HG02642 (cell line): ENCODE measurements at regions not wholly inside any gene's neighbourhood (a gene's known extent, or its start where the extent isn't known, plus 50 kb on each side); places are given as distances from the start of the nearest gene placed in this dataset.
A peak's percentile ranks its signal among the peaks of the same experiment; 100 is the strongest.

ENCODE experiments used
- ATAC-seq: cut with Tn5 transposase; IDR thresholded peaks from one replicate; pipeline ENCODE4 v1.9.1; 2021; ENCODE audit warnings: mild to moderate bottlenecking; ENCODE audit not compliant: unreplicated experiment, poor library complexity

DNA sequence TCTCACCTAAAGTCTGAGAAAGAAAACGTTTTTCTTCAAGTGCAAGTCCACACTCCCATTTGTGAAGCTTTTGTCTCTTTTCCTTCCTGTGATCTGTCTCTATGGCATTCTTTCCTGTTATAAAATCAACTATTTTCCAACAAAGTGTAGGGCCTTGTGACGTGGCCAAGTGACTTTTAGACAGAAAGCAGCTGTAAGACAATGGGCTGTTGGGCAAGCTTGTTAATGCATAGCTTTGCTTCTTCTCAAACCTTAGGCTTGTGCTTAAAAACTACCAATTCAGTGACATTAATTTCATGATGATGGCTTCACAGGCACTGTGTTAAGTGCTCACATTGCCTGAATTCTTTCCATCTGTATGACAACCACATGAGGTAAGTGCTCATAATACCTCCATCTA, 83.5 kb downstream of the VCY1B start:
- no peak for ATAC-seq

- no peak for ATAC-seq
Measured at GRCh38 chrY:14145614-14146013, 89.6 kb downstream of the VCY1B start.

- no peak for ATAC-seq
Measured at GRCh38 chrY:14182776-14183175, 126.7 kb downstream of the VCY1B start.

- no peak for ATAC-seq
Measured at GRCh38 chrY:14222014-14222413, 166.0 kb downstream of the VCY1B start.

DNA sequence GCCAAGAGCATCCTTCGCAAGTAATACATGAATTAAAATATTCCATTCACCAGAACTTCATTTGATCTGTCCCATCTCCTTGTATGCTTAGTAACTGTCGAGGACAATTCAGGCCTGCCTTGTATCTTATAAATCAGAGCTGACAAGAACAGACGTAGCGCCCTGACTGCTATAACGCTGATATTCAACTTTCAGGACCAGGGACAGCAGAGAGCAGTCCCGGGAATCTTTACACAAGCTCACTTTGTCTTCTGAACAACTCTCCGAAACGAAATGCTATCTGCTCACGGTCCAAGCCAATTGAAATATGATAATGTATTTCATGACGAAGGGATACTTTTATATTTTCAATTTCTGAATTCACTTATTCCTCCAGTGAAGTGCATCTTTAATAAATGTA, 175.7 kb downstream of the VCY1B start:
- no peak for ATAC-seq

GRCh38 chrY:14235070-14235469, 179.0 kb downstream of the VCY1B start:
- no peak for ATAC-seq

DNA sequence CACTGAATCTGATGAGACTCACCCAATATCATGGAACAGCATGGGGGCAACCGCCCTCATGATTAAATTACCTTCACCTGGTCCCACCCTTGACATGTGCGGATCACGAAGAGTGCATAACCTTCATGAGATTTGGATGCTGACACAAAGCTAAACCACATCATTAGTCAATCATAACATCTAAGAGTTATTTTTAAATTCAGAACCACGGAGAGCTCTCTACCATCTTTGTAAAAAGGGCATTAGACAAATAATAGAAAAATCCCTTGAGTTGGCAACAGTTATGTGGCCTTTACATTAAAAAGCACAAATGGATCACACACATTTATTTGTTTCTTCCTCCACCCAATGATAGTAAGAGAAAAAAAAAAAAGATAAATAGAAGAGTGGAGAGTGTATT, 182.2 kb downstream of the VCY1B start:
- ATAC-seq = no peak

DNA sequence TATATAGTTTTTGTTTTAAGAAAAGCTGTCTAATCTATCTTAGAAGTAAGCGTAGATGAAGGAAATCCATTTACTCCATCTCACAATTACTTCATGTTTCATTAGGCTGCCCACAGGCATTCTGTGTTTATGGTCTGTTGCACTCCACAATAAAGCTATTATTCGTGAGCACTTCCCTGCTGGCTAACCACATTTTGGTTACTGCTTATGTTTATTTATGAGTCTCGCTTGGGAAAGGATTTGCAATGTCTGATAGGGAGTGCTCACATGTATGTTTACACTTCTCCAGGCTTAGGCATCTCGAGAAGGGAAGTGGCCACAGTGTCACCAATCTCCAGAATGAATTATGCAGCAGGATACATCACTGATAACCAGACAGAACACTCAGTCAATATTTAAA, 190.9 kb downstream of the VCY1B start:
- ATAC-seq = no peak

- peak; percentile 69 for ATAC-seq
Measured at GRCh38 chrY:14248878-14249576, 193.0 kb downstream of the VCY1B start.

DNA sequence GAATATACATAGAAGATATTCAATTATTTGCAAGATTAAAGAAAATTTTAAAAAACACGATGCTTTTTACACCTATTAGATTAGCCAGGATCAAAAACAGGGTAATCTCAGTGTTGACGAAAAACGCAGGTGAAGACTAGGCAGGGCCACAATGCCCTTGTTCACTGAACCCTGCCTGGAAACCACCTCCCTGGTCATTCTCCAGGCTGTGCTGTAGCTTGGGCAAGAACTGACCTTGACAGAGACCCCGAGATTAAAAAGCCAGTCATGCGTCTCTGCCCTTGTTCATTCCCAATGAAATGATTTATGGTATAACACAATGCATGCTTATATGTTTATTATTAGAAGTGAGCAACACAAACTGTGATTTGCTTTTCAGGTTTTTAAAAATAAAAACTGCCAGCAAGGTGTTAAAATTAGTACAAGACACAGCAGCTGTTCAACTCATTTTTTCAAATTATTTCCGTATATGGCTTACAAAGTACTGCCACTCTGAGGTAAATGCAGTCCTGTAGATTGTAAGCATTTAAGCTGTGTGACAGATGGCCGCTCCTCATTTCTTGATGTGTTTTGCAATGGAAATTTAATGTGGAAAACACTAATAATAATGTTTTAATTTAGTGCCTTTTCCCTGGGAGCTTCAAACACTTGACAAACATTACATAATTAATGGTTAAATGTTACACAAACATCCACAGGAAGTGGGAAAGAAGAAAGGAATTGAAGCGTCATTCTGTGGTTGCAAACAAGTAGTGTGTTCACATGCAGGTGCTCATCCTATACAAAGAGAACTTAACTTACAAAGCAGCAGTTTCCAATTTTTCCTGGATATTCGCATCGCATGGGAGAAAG, 200.2 kb downstream of the VCY1B start:
- ATAC-seq = peak; percentile 64

DNA sequence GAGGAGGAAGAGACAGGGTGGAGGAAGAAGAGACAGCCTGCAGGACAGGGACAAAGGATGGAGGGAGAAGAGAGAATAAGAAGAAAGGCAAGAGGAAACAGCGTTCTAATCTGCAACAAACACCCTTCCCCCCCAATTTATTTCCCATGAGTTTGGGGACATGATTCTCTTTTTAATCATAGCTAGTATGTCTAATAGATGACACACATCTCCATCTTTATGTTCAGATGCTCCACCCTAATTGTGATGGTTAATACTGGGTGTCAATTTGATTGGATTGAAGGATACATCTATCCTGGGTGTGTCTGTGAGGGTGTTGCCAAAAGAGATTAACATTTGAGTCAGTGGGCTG, 200.8 kb downstream of the VCY1B start:
- no peak for ATAC-seq

- ATAC-seq = no peak
Measured at GRCh38 chrY:14277029-14277428, 221.0 kb downstream of the VCY1B start.

DNA sequence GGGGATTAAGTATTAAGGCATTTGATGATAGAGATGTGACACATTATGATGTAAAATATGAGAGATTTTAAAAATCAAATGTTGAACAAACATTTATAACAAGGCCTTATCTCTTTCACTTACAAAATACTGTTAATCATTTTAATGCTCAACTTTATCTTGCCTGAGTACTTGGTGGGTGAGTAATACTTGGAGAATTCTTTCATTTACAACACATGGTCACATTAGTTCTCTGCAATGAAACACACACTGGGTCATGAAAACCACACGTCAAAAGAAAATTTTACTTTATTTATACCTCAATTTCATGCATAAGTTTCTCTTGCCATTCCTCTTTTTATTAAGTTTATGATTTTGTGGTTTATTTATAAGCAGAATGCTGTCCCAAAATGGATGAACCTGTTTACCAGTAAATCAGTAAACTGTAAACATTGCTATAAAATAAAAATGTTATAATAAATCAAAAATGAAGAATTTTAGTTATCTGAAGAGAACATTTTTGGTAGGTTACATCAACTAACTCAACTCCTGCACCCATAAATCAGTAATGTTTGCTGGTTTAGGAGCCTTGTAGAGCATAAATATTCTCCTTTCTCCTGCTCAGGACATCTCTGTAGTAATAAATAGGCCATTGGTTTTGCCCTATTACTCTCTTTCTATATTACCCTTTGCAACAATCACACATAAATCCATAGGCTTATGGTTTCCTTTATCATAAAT, 233.5 kb upstream of the NLGN4Y start:
- ATAC-seq = no peak

DNA sequence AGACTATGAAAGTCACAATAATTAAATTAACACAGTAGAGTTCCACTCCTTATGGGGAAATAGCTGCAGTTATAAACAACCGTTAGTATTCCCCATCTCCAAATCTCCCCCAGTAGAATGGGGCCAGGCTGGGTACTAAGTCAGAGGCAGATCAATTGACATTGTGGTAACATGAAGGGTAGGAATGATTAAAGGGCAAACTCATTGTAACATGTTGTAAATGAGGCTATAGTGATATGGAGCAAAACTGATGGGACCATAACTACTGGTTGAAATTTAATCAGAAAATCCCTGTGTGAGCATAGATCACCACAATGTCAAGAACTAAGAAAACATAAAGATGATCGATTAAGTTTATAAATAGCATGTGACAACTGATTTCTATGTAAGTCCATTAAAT, 231.9 kb upstream of the NLGN4Y start:
- no peak for ATAC-seq

- ATAC-seq = no peak
Measured at GRCh38 chrY:14300775-14301174, 223.6 kb upstream of the NLGN4Y start.

GRCh38 chrY:14301552-14301951, 222.8 kb upstream of the NLGN4Y start:
- ATAC-seq = no peak

GRCh38 chrY:14328677-14329345, 195.5 kb upstream of the NLGN4Y start:
- ATAC-seq = peak; percentile 91

GRCh38 chrY:14330362-14330761, 194.0 kb upstream of the NLGN4Y start:
- ATAC-seq = no peak

DNA sequence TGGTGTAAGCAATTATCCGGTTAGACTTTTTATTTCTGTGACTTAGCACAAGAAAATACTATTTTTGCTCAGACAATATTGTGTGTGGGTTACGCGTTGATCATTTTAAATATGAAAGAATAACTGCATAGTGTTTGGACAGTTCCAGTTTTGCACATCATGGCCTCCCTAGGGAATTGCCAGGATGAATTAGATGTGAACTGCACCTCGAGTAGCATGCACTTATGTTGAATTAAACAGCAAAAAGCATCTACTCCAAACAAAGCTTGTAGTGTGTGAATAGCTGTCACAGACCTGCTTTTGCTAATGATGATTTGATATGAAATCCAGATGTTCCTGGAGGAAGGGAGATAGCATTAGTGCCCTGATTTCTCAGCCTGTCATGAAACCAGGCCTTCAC, 184.8 kb upstream of the NLGN4Y start:
- no peak for ATAC-seq

GRCh38 chrY:14340459-14341143, 183.7 kb upstream of the NLGN4Y start:
- ATAC-seq = peak; percentile 77
